Umbilical cord (tissue), 1 donor: ENCODE measurements at regions not wholly inside any gene's neighbourhood (a gene's known extent, or its start where the extent isn't known, plus 50 kb on each side); places are given as distances from the start of the nearest gene placed in this dataset.

Experiments used
- DNase-seq: peaks from one replicate; pipeline ENCODE4 v3.0.0-alpha.2; 2015; ENCODE audit warnings: low spot score

GRCh38 chr3:23746441-23746840 is 59.3 kb upstream of the UBE2E1 start:
- no peak for DNase-seq

- DNase-seq: peak; percentile 17
These were observed 57.9 kb upstream of the UBE2E1 start for GRCh38 chr3:23747841-23748240.

GRCh38 chr3:23748398-23749110 is 57.2 kb upstream of the UBE2E1 start:
- DNase-seq: peak; percentile 26

GRCh38 chr3:23749609-23750008 is 56.1 kb upstream of the UBE2E1 start:
- DNase-seq: no peak

- DNase-seq: no peak
These were observed 55.1 kb upstream of the UBE2E1 start for GRCh38 chr3:23750573-23751210.

- DNase-seq: peak; percentile 12
These were observed 54.5 kb upstream of the UBE2E1 start for GRCh38 chr3:23751212-23751723.

GRCh38 chr3:23752126-23752525 is 53.6 kb upstream of the UBE2E1 start:
- DNase-seq: no peak

GRCh38 chr3:23754215-23754614 is 51.5 kb upstream of the UBE2E1 start:
- no peak for DNase-seq
